ENCODE measurements at regions not wholly inside any gene's neighbourhood (a gene's known extent, or its start where the extent isn't known, plus 50 kb on each side); places are given as distances from the start of the nearest gene placed in this dataset.

DNA sequence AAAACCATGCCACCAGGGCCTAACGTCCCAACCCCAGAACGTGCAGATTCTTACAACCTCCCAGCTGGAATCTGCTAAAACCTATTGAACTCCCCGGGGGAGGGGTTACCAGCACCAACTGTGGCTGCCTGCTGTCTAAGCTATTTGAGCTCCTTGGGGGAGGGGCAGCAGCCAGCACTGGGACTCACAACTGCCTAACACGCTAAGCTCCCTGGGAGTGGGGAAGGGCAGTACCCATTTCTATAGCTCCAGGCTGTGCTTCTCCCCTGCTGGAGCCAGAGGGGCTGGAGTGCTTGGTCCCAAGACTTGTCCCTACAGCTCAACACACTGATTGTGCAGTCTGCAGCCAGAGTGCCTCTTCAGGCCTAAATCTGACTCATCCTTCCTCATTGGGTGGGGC lies 459.8 kb upstream of the FGF16 start:
- no peaks in the 10 kb centered on the region for H3K27me3 Mint-ChIP-seq (ENCODE audit: low read depth)
- Histone ChIP-seq H4K8ac (replicated peaks; ENCODE audit: insufficient read length, low read depth, low read length) (no peak overlapping the region), H3K4me2 (ENCODE audit: insufficient read depth, insufficient read length, low read length) (no peak overlapping the region), H3K27ac (ENCODE audit: insufficient read length, low read depth, low read length) (no peak overlapping the region), H3K4me1 (ENCODE audit: insufficient read depth, low read length) (no peaks in the 10 kb centered on the region), H3K18ac (ENCODE audit: insufficient read length, low read depth, low read length) (no peak overlapping the region), H2AFZ (ENCODE audit: low read length) (no peak overlapping the region), H3K23me2 (ENCODE audit: insufficient read length, low read depth, low read length, poor library complexity, severe bottlenecking) (no peaks in the 10 kb centered on the region), H4K91ac (ENCODE audit: insufficient read length, low read depth, low read length) (no peak overlapping the region), H4K20me1 (ENCODE audit: control insufficient read depth, insufficient read depth, insufficient read length) (no peaks in the 10 kb centered on the region), H3K79me2 (ENCODE audit: insufficient read depth, low read length) (no peaks in the 10 kb centered on the region), H3K14ac (ENCODE audit: insufficient read depth, low read length) (no peak overlapping the region), H3K79me1 (ENCODE audit: insufficient read depth, low read depth, low read length, poor library complexity, severe bottlenecking) (no peaks in the 10 kb centered on the region), H2BK12ac (ENCODE audit: insufficient read length, low read depth, low read length) (no peak overlapping the region), H3K4ac (ENCODE audit: low read depth, low read length) (no peak overlapping the region), H2BK5ac (ENCODE audit: insufficient read length, low read length) (no peak overlapping the region), H2BK15ac (ENCODE audit: low read depth, low read length) (no peak overlapping the region), H2BK20ac (ENCODE audit: low read depth, low read length, poor library complexity, severe bottlenecking) (no peak overlapping the region), H3K23ac (ENCODE audit: insufficient read length, low read depth, low read length) (no peak overlapping the region), H3K9ac (ENCODE audit: extremely low read depth, insufficient read length, low read length) (no peak overlapping the region), H3K9me3 (ENCODE audit: control insufficient read depth, low read depth, low read length) (peaks cover 12% of the 10 kb centered on the region), H3K27me3 (ENCODE audit: insufficient read depth, low read length) (no peaks in the 10 kb centered on the region), H3K56ac (ENCODE audit: insufficient read length, low read depth, low read length) (no peak overlapping the region), H3T11ph (ENCODE audit: low read length) (no peak overlapping the region), H4K5ac (ENCODE audit: insufficient read length, low read depth, low read length) (no peak overlapping the region), H2BK120ac (ENCODE audit: low read depth, low read length, poor library complexity, severe bottlenecking) (no peak overlapping the region), H2AK5ac (ENCODE audit: insufficient read length, low read length) (no peak overlapping the region)
- H3K9me3 Mint-ChIP-seq: peaks cover 77 to 82% of the 10 kb centered on the region in 2 experiments
- peaks cover 12 to 23% (median 13%) of the 10 kb centered on the region in 3 experiments for H3K36me3 Mint-ChIP-seq (ENCODE audit: insufficient read depth in 1 of 3, low read depth in 3 of 3)
- TF ChIP-seq, protein P1, sequence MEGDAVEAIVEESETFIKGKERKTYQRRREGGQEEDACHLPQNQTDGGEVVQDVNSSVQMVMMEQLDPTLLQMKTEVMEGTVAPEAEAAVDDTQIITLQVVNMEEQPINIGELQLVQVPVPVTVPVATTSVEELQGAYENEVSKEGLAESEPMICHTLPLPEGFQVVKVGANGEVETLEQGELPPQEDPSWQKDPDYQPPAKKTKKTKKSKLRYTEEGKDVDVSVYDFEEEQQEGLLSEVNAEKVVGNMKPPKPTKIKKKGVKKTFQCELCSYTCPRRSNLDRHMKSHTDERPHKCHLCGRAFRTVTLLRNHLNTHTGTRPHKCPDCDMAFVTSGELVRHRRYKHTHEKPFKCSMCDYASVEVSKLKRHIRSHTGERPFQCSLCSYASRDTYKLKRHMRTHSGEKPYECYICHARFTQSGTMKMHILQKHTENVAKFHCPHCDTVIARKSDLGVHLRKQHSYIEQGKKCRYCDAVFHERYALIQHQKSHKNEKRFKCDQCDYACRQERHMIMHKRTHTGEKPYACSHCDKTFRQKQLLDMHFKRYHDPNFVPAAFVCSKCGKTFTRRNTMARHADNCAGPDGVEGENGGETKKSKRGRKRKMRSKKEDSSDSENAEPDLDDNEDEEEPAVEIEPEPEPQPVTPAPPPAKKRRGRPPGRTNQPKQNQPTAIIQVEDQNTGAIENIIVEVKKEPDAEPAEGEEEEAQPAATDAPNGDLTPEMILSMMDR (conservative IDR thresholded peaks at IDR 0.05): no peak
- no CpG with 5 or more reads among the region's 4 CpGs for WGBS (ENCODE audit: extremely low coverage, insufficient read length, low lambda C conversion rate)
- no peak overlapping the region for H3K27ac Mint-ChIP-seq
- peaks cover 0 to 4% of the 10 kb centered on the region in 2 experiments; a peak in 1 of 4 replicates for H3K4me1 Mint-ChIP-seq
- H3K4me3 Mint-ChIP-seq: no peak overlapping the region
- DNase-seq: peak; percentile 25

Data from H9 (cell line).